B cell (primary cell): ENCODE measurements at regions not wholly inside any gene's neighbourhood (a gene's known extent, or its start where the extent isn't known, plus 50 kb on each side); places are given as distances from the start of the nearest gene placed in this dataset.

Source experiments
- ATAC-seq: fragments of 200-7000 bp; cut with Tn5 transposase; one replicate; pipeline ENCODE4 v1.10.0; 2021; ENCODE audit warnings: low read depth, mild to moderate bottlenecking, moderate number of reproducible peaks, moderate library complexity
- CTCF ChIA-PET: fragments of 350-600 bp; sonication (Branson Sonifier 250); formaldehyde crosslinking; loops from one replicate; lab custom pipeline; 2021; ENCODE audit warnings: antibody characterized with exemption, inconsistent platforms; lab: Charles Lee
- POLR2A ChIA-PET: fragments of 350-600 bp; sonication (Branson Sonifier 250); formaldehyde crosslinking; loops from one replicate; lab custom pipeline; 2021; ENCODE audit warnings: antibody characterized with exemption; lab: Charles Lee
- DNase-seq: peaks from one replicate; pipeline ENCODE4 v3.0.0; 2013
- H2AFZ ChIP-seq: 2 replicates; pipeline ENCODE4 v1.6.1; 2012; ENCODE audit warnings: mild to moderate bottlenecking, low read depth, low read length; ENCODE audit not compliant: insufficient read depth, poor library complexity, severe bottlenecking
- H3K27ac ChIP-seq, 2 donors: 1 replicate in 1 of 2; 2 replicates in 1 of 2; pipeline ENCODE4 v1.5.1; 2012 to 2013; ENCODE audit warnings: low read length in 2 of 2, mild to moderate bottlenecking in 2 of 2, moderate library complexity in 1 of 2
- H3K27me3 ChIP-seq, 4 experiments: fragments of 200-600 bp in 1 of 4; sonication (generic) in 1 of 4; replicated peaks in 1 of 4; 1 replicate in 2 of 4; 2 replicates in 2 of 4; pipeline versions ENCODE4 v1.6.1 to v1.7.0; 2013 to 2016; ENCODE audit warnings: low read length in 3 of 4, mild to moderate bottlenecking in 2 of 4, mixed read lengths in 1 of 4, moderate library complexity in 1 of 4; ENCODE audit not compliant: insufficient read depth in 4 of 4, control insufficient read depth in 3 of 4; ENCODE audit errors: control extremely low read depth in 1 of 4
- H3K36me3 ChIP-seq, 2 experiments: replicated peaks in 1 of 2; 1 replicate in 1 of 2; 2 replicates in 1 of 2; pipeline versions ENCODE4 v1.6.1 to v1.7.1; 2013; ENCODE audit warnings: low read length in 1 of 2; ENCODE audit not compliant: insufficient read depth in 2 of 2, control insufficient read depth in 1 of 2; ENCODE audit errors: control extremely low read depth in 1 of 2, extremely low read depth in 1 of 2
- H3K4me1 ChIP-seq, 2 donors: fragments of 200-600 bp in 1 of 2; sonication (generic) in 1 of 2; 1 replicate in 1 of 2; 2 replicates in 1 of 2; pipeline versions ENCODE4 v1.5.1 to v1.6.1; 2013 to 2017; ENCODE audit warnings: low read length in 2 of 2; ENCODE audit not compliant: control insufficient read depth in 2 of 2, insufficient read depth in 2 of 2
- H3K4me2 ChIP-seq: replicated peaks from 2 replicates; pipeline ENCODE3; 2012; ENCODE audit warnings: mild to moderate bottlenecking, low read depth, low read length; ENCODE audit not compliant: poor library complexity, severe bottlenecking
- H3K4me3 ChIP-seq, 5 experiments: fragments of 200-600 bp in 1 of 5; sonication (generic) in 1 of 5; 1 replicate in 3 of 5; 2 replicates in 2 of 5; pipeline versions ENCODE4 v1.5.1 to v1.7.0; 2011 to 2016; ENCODE audit warnings: low read length in 4 of 5, mild to moderate bottlenecking in 4 of 5, low read depth in 2 of 5, control low read depth in 1 of 5, moderate library complexity in 1 of 5; ENCODE audit not compliant: insufficient read depth in 1 of 5; ENCODE audit errors: control extremely low read depth in 1 of 5, extremely low read depth in 1 of 5
- H3K79me2 ChIP-seq: fragments of 200-600 bp; sonication (generic); one replicate; pipeline ENCODE4 v1.6.0; 2016; ENCODE audit warnings: low read length; ENCODE audit not compliant: control insufficient read depth, insufficient read depth
- H3K9ac ChIP-seq: fragments of 200-600 bp; sonication (generic); 2 replicates; pipeline ENCODE4 v1.6.1; 2017; ENCODE audit warnings: mild to moderate bottlenecking, low read length, moderate library complexity
- H3K9me3 ChIP-seq, 3 donors: one replicate each; pipeline versions ENCODE4 v1.6.1 to v1.7.1; 2013; ENCODE audit warnings: low read length in 2 of 3; ENCODE audit not compliant: control insufficient read depth in 2 of 3, insufficient read depth in 1 of 3; ENCODE audit errors: control extremely low read depth in 1 of 3
- H4K20me1 ChIP-seq: 2 replicates; pipeline ENCODE4 v1.6.0; 2012; ENCODE audit warnings: mild to moderate bottlenecking, low read length; ENCODE audit not compliant: insufficient read depth, control insufficient read depth, poor library complexity, severe bottlenecking
- H3K27ac Mint-ChIP-seq: one replicate; pipeline ENCODE4 v1.8.0; 2021; ENCODE audit warnings: mixed read lengths
- H3K27me3 Mint-ChIP-seq: one replicate; pipeline ENCODE4 v1.8.0; 2021; ENCODE audit warnings: mixed read lengths
- H3K4me1 Mint-ChIP-seq: one replicate; pipeline ENCODE4 v1.8.0; 2021; ENCODE audit warnings: mixed read lengths
- H3K4me3 Mint-ChIP-seq: one replicate; pipeline ENCODE4 v1.8.0; 2021; ENCODE audit warnings: mixed read lengths
- H3K9me3 Mint-ChIP-seq: one replicate; pipeline ENCODE4 v1.8.0; 2022; ENCODE audit warnings: mixed read lengths; ENCODE audit not compliant: insufficient read depth
- CTCF ChIP-seq: fragments of 200-600 bp; IDR thresholded peaks from one replicate; pipeline ENCODE4 v1.8.0; 2022; ENCODE audit warnings: antibody characterized with exemption, mild to moderate bottlenecking
- EZH2 ChIP-seq: IDR thresholded peaks from 2 replicates; pipeline ENCODE4 v1.6.1; 2012; ENCODE audit warnings: borderline replicate concordance, low read depth, mild to moderate bottlenecking, moderate library complexity, low read length; ENCODE audit not compliant: insufficient read depth, poor library complexity, severe bottlenecking
- whole genome bisulfite sequencing: methylation state at CpG from one replicate; pipeline ENCODE4 v1.1.5; 2013; ENCODE audit warnings: missing lambda C conversion rate; ENCODE audit not compliant: insufficient coverage; 5-methylcytosine and 5-hydroxymethylcytosine counted together
- intact Hi-C: fragments of 100-400 bp; cut with micrococcal nuclease; formaldehyde crosslinking; loops from one replicate; pipeline ENCODE4 v1.10.0; 2022

- Mint-ChIP-seq H3K27ac (no peak overlapping the region), H3K4me3 (no peak overlapping the region), H3K4me1 (no peaks in the 10 kb centered on the region), H3K27me3 (no peaks in the 10 kb centered on the region), H3K9me3 (peaks cover 2% of the 10 kb centered on the region)
- H3K27me3 ChIP-seq: no peaks in the 10 kb centered on the region
- H4K20me1 ChIP-seq: no peaks in the 10 kb centered on the region
- 39% methylated on average over 7 of the region's 7 CpGs for WGBS
- H2AFZ ChIP-seq: no peak overlapping the region
- no peaks in the 10 kb centered on the region for H3K9me3 ChIP-seq
- ChIA-PET POLR2A (no interaction called here), CTCF (no interaction called here)
- TF ChIP-seq EZH2 (no peak), CTCF (no peak)
- ATAC-seq (no peak), DNase-seq (no peak)
- H3K4me2 ChIP-seq: no peak overlapping the region
- no peaks in the 10 kb centered on the region for H3K36me3 ChIP-seq
- no peak overlapping the region for H3K4me3 ChIP-seq
- intact Hi-C loops: no loop called here
- H3K27ac ChIP-seq: no peak overlapping the region
- H3K79me2 ChIP-seq: no peaks in the 10 kb centered on the region
- no peak overlapping the region for H3K9ac ChIP-seq
- H3K4me1 ChIP-seq: no peaks in the 10 kb centered on the region
Measured at GRCh38 chr16:6884002-6884401, 448.6 kb upstream of the RBFOX1 start.

- H3K4me2 ChIP-seq: no peak overlapping the region
- no peak overlapping the region for H3K9ac ChIP-seq
- DNase-seq (no peak), ATAC-seq (no peak)
- no peaks in the 10 kb centered on the region for H3K27me3 ChIP-seq
- no peak overlapping the region for H2AFZ ChIP-seq
- no peaks in the 10 kb centered on the region for H4K20me1 ChIP-seq
- WGBS: 100% methylated on average over 3 of the region's 4 CpGs
- H3K9me3 ChIP-seq: no peaks in the 10 kb centered on the region
- H3K79me2 ChIP-seq: no peaks in the 10 kb centered on the region
- H3K27me3 Mint-ChIP-seq: no peaks in the 10 kb centered on the region
- no peaks in the 10 kb centered on the region for H3K4me1 Mint-ChIP-seq
- TF ChIP-seq CTCF (no peak), EZH2 (no peak)
- ChIA-PET POLR2A (no interaction called here), CTCF (no interaction called here)
- H3K27ac Mint-ChIP-seq: no peak overlapping the region
- H3K4me3 ChIP-seq: no peak overlapping the region
- H3K4me3 Mint-ChIP-seq: no peak overlapping the region
- no peak overlapping the region for H3K27ac ChIP-seq
- H3K4me1 ChIP-seq: no peaks in the 10 kb centered on the region
- no peaks in the 10 kb centered on the region for H3K36me3 ChIP-seq
- intact Hi-C loops: no loop called here
- no peaks in the 10 kb centered on the region for H3K9me3 Mint-ChIP-seq
Measured at GRCh38 chr16:6880263-6880662, 452.4 kb upstream of the RBFOX1 start.
